GM23248 (cell line): ENCODE measurements at regions not wholly inside any gene's neighbourhood (a gene's known extent, or its start where the extent isn't known, plus 50 kb on each side); places are given as distances from the start of the nearest gene placed in this dataset.

Experiments used
- DNase-seq: peaks from one replicate; pipeline ENCODE4 v3.0.0-alpha.2; 2015
- H2AFZ ChIP-seq: fragments of 200-600 bp; sonication (generic); 2 replicates; pipeline ENCODE4 v1.6.1; 2016; ENCODE audit warnings: antibody characterized with exemption
- H3F3A ChIP-seq: fragments of 200-600 bp; sonication (generic); 2 replicates; pipeline ENCODE4 v1.6.1; 2016; ENCODE audit warnings: mild to moderate bottlenecking, antibody characterized with exemption, mixed run types; ENCODE audit not compliant: insufficient read depth
- H3K27ac ChIP-seq: fragments of 200-600 bp; sonication (generic); 2 replicates; pipeline ENCODE4 v1.5.1; 2016; ENCODE audit warnings: mild to moderate bottlenecking
- H3K27me3 ChIP-seq: fragments of 200-600 bp; sonication (generic); replicated peaks from 2 replicates; pipeline ENCODE4 v1.6.1; 2016; ENCODE audit warnings: mild to moderate bottlenecking; ENCODE audit not compliant: insufficient read depth
- H3K36me3 ChIP-seq: fragments of 200-600 bp; sonication (generic); 2 replicates; pipeline ENCODE4 v1.6.1; 2016; ENCODE audit warnings: low read depth, mild to moderate bottlenecking
- H3K4me1 ChIP-seq: fragments of 200-600 bp; sonication (generic); 2 replicates; pipeline ENCODE4 v1.6.1; 2016; ENCODE audit warnings: mild to moderate bottlenecking; ENCODE audit not compliant: insufficient read depth
- H3K4me2 ChIP-seq: fragments of 200-600 bp; sonication (generic); one replicate; pipeline ENCODE4 v1.6.1; 2016; ENCODE audit warnings: mild to moderate bottlenecking; ENCODE audit not compliant: unreplicated experiment
- H3K4me3 ChIP-seq: fragments of 200-600 bp; sonication (generic); 2 replicates; pipeline ENCODE4 v1.5.1; 2016; ENCODE audit warnings: mild to moderate bottlenecking
- H3K79me2 ChIP-seq: fragments of 200-600 bp; sonication (generic); 2 replicates; pipeline ENCODE4 v1.6.1; 2016; ENCODE audit warnings: mild to moderate bottlenecking; ENCODE audit not compliant: insufficient read depth
- H3K9ac ChIP-seq: fragments of 200-600 bp; sonication (generic); 2 replicates; pipeline ENCODE4 v1.6.1; 2016; ENCODE audit warnings: mild to moderate bottlenecking
- H3K9me2 ChIP-seq: fragments of 200-600 bp; sonication (generic); 2 replicates; pipeline ENCODE4 v1.6.1; 2016; ENCODE audit warnings: mixed run types, mild to moderate bottlenecking, moderate library complexity; ENCODE audit not compliant: insufficient read depth
- H3K9me3 ChIP-seq: fragments of 200-600 bp; sonication (generic); one replicate; pipeline ENCODE4 v1.6.1; 2017; ENCODE audit warnings: low read depth
- H4K20me1 ChIP-seq: fragments of 200-600 bp; sonication (generic); 2 replicates; pipeline ENCODE4 v1.6.0; 2016; ENCODE audit not compliant: insufficient read depth
- EZH2 ChIP-seq: fragments of 200-600 bp; sonication (generic); IDR thresholded peaks from 2 replicates; pipeline ENCODE4 v1.6.1; 2018; ENCODE audit warnings: antibody characterized with exemption, mild to moderate bottlenecking; ENCODE audit not compliant: insufficient read depth, poor library complexity, severe bottlenecking
- EZH2phosphoT487 ChIP-seq: fragments of 200-600 bp; sonication (generic); IDR thresholded peaks from 2 replicates; pipeline ENCODE4 v1.6.1; 2018; ENCODE audit warnings: antibody characterized with exemption, moderate library complexity, mild to moderate bottlenecking, low read depth; ENCODE audit not compliant: insufficient read depth
- WGBS, 2 experiments: methylation state at CpG; one replicate each; pipeline ENCODE4 v1.1.6; 2015 to 2017; ENCODE audit warnings: low lambda C conversion rate in 2 of 2, low coverage in 1 of 2; ENCODE audit errors: missing lambda C conversion rate in 2 of 2; 5-methylcytosine and 5-hydroxymethylcytosine counted together
- in situ Hi-C: fragments of 300-500 bp; cut with MboI; formaldehyde crosslinking; loops from 2 replicates; pipeline ENCODE4 v1.15.0; 2020

GRCh38 chr6:148238713-148239112, 103.9 kb upstream of the SASH1 start:
- Histone ChIP-seq H3K4me2 (no peak overlapping the region), H3K36me3 (no peaks in the 10 kb centered on the region), H3K27me3 (no peaks in the 10 kb centered on the region), H3K9me3 (no peaks in the 10 kb centered on the region), H3K9ac (no peak overlapping the region), H3K4me3 (no peak overlapping the region), H4K20me1 (no peaks in the 10 kb centered on the region), H3K9me2 (no peaks in the 10 kb centered on the region), H3K27ac (no peak overlapping the region), H3K79me2 (no peaks in the 10 kb centered on the region), H3K4me1 (peaks cover 36% of the 10 kb centered on the region), H3F3A (peaks cover 27% of the 10 kb centered on the region), H2AFZ (no peak overlapping the region)
- in situ Hi-C loops, result no loop called here
- 94 to 95% methylated on average over 7 of the region's 7 CpGs for WGBS, 2 experiments
- DNase-seq, result no peak
- TF ChIP-seq EZH2, result no peak
- no peak for TF ChIP-seq EZH2phosphoT487

GRCh38 chr6:148239215-148239614, 103.4 kb upstream of the SASH1 start:
- H3K79me2 ChIP-seq, result no peaks in the 10 kb centered on the region
- H3K9me3 ChIP-seq, result no peaks in the 10 kb centered on the region
- H3K36me3 ChIP-seq, result no peaks in the 10 kb centered on the region
- H4K20me1 ChIP-seq, result no peaks in the 10 kb centered on the region
- 80 to 82% methylated on average over 5 of the region's 5 CpGs for WGBS, 2 experiments
- H3K27me3 ChIP-seq, result no peaks in the 10 kb centered on the region
- DNase-seq, result no peak
- H3K4me3 ChIP-seq, result no peak overlapping the region
- TF ChIP-seq EZH2phosphoT487 (no peak), EZH2 (no peak)
- no peaks in the 10 kb centered on the region for H3K9me2 ChIP-seq
- no peak overlapping the region for H3K9ac ChIP-seq
- H3K4me2 ChIP-seq, result no peak overlapping the region
- H3F3A ChIP-seq, result peaks cover 27% of the 10 kb centered on the region
- in situ Hi-C loops, result no loop called here
- H2AFZ ChIP-seq, result no peak overlapping the region
- H3K27ac ChIP-seq, result peak overlapping the region; percentile 92
- H3K4me1 ChIP-seq, result peaks cover 36% of the 10 kb centered on the region

DNA sequence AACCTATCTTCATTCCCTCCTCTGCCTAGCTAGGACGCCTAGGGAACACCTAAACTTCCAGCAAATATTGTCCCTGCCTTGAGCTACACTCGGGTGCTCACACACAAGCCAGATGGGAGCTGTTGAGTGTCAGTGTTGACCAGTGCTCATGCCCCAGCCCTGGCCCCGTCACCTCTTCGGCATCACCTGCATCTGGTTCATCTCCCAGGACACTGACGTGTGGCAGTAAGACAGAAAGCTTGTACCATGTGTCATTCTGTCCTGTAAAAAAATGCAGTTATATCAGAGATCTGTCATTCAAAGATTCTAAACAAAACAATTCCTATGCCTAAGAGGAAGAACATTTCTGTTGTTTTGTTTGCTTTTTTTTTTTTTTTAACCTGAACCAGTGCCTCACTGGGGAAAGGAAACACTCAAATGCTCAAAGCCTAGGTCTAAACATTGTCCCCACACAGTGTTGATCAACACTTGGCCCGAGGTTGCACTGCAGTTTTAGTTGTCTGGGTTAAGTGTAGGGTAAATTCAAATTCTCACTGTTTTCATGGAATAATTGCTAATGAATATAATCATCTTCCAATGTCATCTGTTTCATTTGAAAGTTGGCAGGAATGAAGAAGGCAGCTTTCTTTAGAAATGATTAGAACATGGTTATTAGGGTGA, 102.7 kb upstream of the SASH1 start:
- WGBS, 2 experiments, result 28 to 36% methylated on average over 6 of the region's 6 CpGs
- no peaks in the 10 kb centered on the region for H3K27me3 ChIP-seq
- H3K4me3 ChIP-seq, result peak overlapping the region; percentile 44

GRCh38 chr6:148240461-148240840, 102.2 kb upstream of the SASH1 start:
- DNase-seq, result peak; percentile 95
- Histone ChIP-seq H2AFZ (peak overlapping the region; percentile 31), H3K36me3 (no peaks in the 10 kb centered on the region), H3F3A (peaks cover 27% of the 10 kb centered on the region), H3K9me2 (no peaks in the 10 kb centered on the region), H3K79me2 (no peaks in the 10 kb centered on the region), H3K9ac (peak overlapping the region; percentile 72), H3K27ac (peak overlapping the region; percentile 92), H3K4me3 (peak overlapping the region; percentile 44), H3K4me2 (peak overlapping the region; percentile 81), H4K20me1 (no peaks in the 10 kb centered on the region), H3K4me1 (peaks cover 36% of the 10 kb centered on the region), H3K27me3 (no peaks in the 10 kb centered on the region), H3K9me3 (no peaks in the 10 kb centered on the region)
- 2 to 7% methylated on average over 6 of the region's 6 CpGs for WGBS, 2 experiments
- in situ Hi-C loops, result loop anchor here (10.0 kb wide), 1 partner anchor 736 kb away; the partner anchor contains the start of gene SAMD5
- no peak for TF ChIP-seq EZH2phosphoT487
- no peak for TF ChIP-seq EZH2

More for the DNA sequence above, 102.7 kb upstream of the SASH1 start:
- Histone ChIP-seq H3K79me2 (no peaks in the 10 kb centered on the region), H2AFZ (peak overlapping the region; percentile 29), H3K27ac (peak overlapping the region; percentile 92), H3K9me2 (no peaks in the 10 kb centered on the region), H3K36me3 (no peaks in the 10 kb centered on the region), H3K9ac (peak overlapping the region; percentile 72), H3K9me3 (no peaks in the 10 kb centered on the region), H3K4me2 (peak overlapping the region; percentile 81), H4K20me1 (no peaks in the 10 kb centered on the region), H3F3A (peaks cover 27% of the 10 kb centered on the region), H3K4me1 (peaks cover 36% of the 10 kb centered on the region)
- in situ Hi-C loops, result loop anchor here (10.0 kb wide), 1 partner anchor 735 kb away; the partner anchor contains the start of gene SAMD5
- no peak for TF ChIP-seq EZH2phosphoT487
- no peak for TF ChIP-seq EZH2
- peak; percentile 54 for DNase-seq
